HepG2 (cell line): ENCODE measurements at regions not wholly inside any gene's neighbourhood (a gene's known extent, or its start where the extent isn't known, plus 50 kb on each side); places are given as distances from the start of the nearest gene placed in this dataset.

Experiments used
- ATAC-seq: fragments of 200-7000 bp; cut with Tn5 transposase; 3 replicates; pipeline ENCODE4 v1.9.1; 2020; ENCODE audit warnings: mild to moderate bottlenecking, moderate library complexity
- BruUV-seq: library from RNA; stranded (reverse); fragments of 400-500 nt; replicated peaks from 2 replicates; lab custom pipeline; 2021; lab: Mats Ljungman, UMichigan
- CTCF ChIA-PET: fragments of 300-600 bp; formaldehyde crosslinking; extraction: SDS; loops from one replicate; lab custom pipeline; 2021; ENCODE audit warnings: low total read pairs, inconsistent platforms, low intra/inter-chr PET ratio; lab: Yijun Ruan, JAX
- POLR2A ChIA-PET: fragments of 350-600 bp; sonication (Branson Sonifier 250); formaldehyde crosslinking; loops from one replicate; lab custom pipeline; 2020; ENCODE audit warnings: antibody characterized with exemption, inconsistent platforms; lab: Yijun Ruan, JAX
- DNase-seq: peaks from one replicate; pipeline ENCODE4 v3.0.0-alpha.2; 2015; ENCODE audit warnings: low spot score
- FAIRE-seq: peaks from 3 replicates; lab custom pipeline; 2011; peaks lifted over from hg19 to GRCh38; lab: Jason Lieb, UNC
- H2AFZ ChIP-seq: one replicate; pipeline ENCODE4 v1.6.1; 2011; ENCODE audit warnings: low read length, inconsistent platforms
- H3K27ac ChIP-seq: fragments of 300-600 bp; 3 replicates; pipeline ENCODE4 v1.8.0; 2011; ENCODE audit warnings: mixed run types, mild to moderate bottlenecking, mixed read lengths, low read length, inconsistent platforms; ENCODE audit not compliant: insufficient read depth; ENCODE audit errors: extremely low read length
- H3K27me3 ChIP-seq, 2 experiments: fragments of 200-600 bp in 1 of 2; 2 replicates in 1 of 2; 3 replicates in 1 of 2; pipeline versions ENCODE4 v1.6.0 to v1.8.0; 2011; ENCODE audit warnings: low read length in 2 of 2, mild to moderate bottlenecking in 2 of 2, moderate library complexity in 2 of 2, inconsistent platforms in 1 of 2; ENCODE audit not compliant: insufficient read depth in 2 of 2, control insufficient read depth in 1 of 2
- H3K36me3 ChIP-seq, 2 experiments: fragments of 200-600 bp in 1 of 2; replicated peaks in 1 of 2; 2 replicates in 1 of 2; 3 replicates in 1 of 2; pipeline versions ENCODE4 v1.5.1 to v1.8.0; 2011; ENCODE audit warnings: low read length in 2 of 2, inconsistent platforms in 1 of 2; ENCODE audit not compliant: insufficient read depth in 2 of 2, control insufficient read depth in 1 of 2
- H3K4me1 ChIP-seq: 2 replicates; pipeline ENCODE4 v1.5.1; 2012; ENCODE audit warnings: low read length, inconsistent platforms; ENCODE audit not compliant: insufficient read depth
- H3K4me2 ChIP-seq: 2 replicates; pipeline ENCODE4 v1.6.0; 2011; ENCODE audit warnings: low read depth, low read length, inconsistent platforms
- H3K4me3 ChIP-seq, 3 experiments: fragments of 200-600 bp in 1 of 3; sonication (generic), shearing (Covaris generic) in 1 of 3; replicated peaks in 1 of 3; 2 replicates each; pipeline ENCODE4 v1.5.1; 2011 to 2016; ENCODE audit warnings: low read length in 3 of 3, inconsistent platforms in 2 of 3, low read depth in 2 of 3, mild to moderate bottlenecking in 2 of 3, control low read depth in 1 of 3, mixed read lengths in 1 of 3; ENCODE audit not compliant: insufficient read depth in 1 of 3
- H3K79me2 ChIP-seq: one replicate; pipeline ENCODE4 v1.6.1; 2011; ENCODE audit warnings: low read length, inconsistent platforms; ENCODE audit not compliant: insufficient read depth
- H3K9ac ChIP-seq: 2 replicates; pipeline ENCODE4 v1.6.0; 2011; ENCODE audit warnings: mild to moderate bottlenecking, low read depth, low read length, inconsistent platforms; ENCODE audit not compliant: insufficient read depth
- H3K9me3 ChIP-seq: 2 replicates; pipeline ENCODE4 v1.5.1; 2012; ENCODE audit warnings: mild to moderate bottlenecking, low read length
- H4K20me1 ChIP-seq: 2 replicates; pipeline ENCODE4 v1.6.0; 2011; ENCODE audit warnings: inconsistent platforms, mild to moderate bottlenecking, low read length, moderate library complexity; ENCODE audit not compliant: insufficient read depth
- NFKBIZ ChIP-seq: IDR thresholded peaks from 2 replicates; pipeline ENCODE4 v1.6.1; 2018; ENCODE audit warnings: missing genetic modification reagents, missing compliant biosample characterization
- SP2 ChIP-seq: sonication (generic); formaldehyde crosslinking; IDR thresholded peaks from 2 replicates; pipeline ENCODE4 v1.5.1; 2020; ENCODE audit warnings: mild to moderate bottlenecking, missing genetic modification reagents
- TRIM24 ChIP-seq: sonication (generic); formaldehyde crosslinking; IDR thresholded peaks from 2 replicates; pipeline ENCODE4 v1.8.0; 2022; ENCODE audit warnings: mild to moderate bottlenecking, missing genetic modification reagents
- WGBS: methylation state at CpG from one replicate; pipeline ENCODE4 v1.1.6; 2017; ENCODE audit warnings: low lambda C conversion rate; 5-methylcytosine and 5-hydroxymethylcytosine counted together
- in situ Hi-C: cut with HindIII; loops from 2 replicates; pipeline ENCODE4 v1.10.0; 2017; ENCODE audit warnings: low pct_unique_long_range_greater_than_20kb; ENCODE audit not compliant: extremely low pct_ligation_motif_present
- intact Hi-C: fragments of 100-400 bp; cut with micrococcal nuclease; formaldehyde crosslinking; loops from one replicate; pipeline ENCODE4 v1.10.0; 2022; ENCODE audit not compliant: unreplicated experiment

GRCh38 chr6:137432054-137432611 lies 62.1 kb downstream of the OLIG3 start:
- ATAC-seq, result no peak
- POLR2A ChIA-PET, result no interaction called here
- no peak overlapping the region for H3K9ac ChIP-seq
- H3K4me1 ChIP-seq, result peaks cover 23% of the 10 kb centered on the region
- H3K4me3 ChIP-seq, result no peak overlapping the region
- in situ Hi-C loops, result no loop called here
- TF ChIP-seq NFKBIZ (CRISPR knock-in tag) (no peak), TRIM24 (no peak)
- TF ChIP-seq, all 625 proteins: peak for 0
- H4K20me1 ChIP-seq, result no peaks in the 10 kb centered on the region
- no peak overlapping the region for H2AFZ ChIP-seq
- BruUV-seq, result no TSS peak
- FAIRE-seq, result no peak
- H3K79me2 ChIP-seq, result no peaks in the 10 kb centered on the region
- H3K9me3 ChIP-seq, result no peaks in the 10 kb centered on the region
- CTCF ChIA-PET, result no interaction called here
- intact Hi-C loops, result no loop called here
- H3K36me3 ChIP-seq, result no peaks in the 10 kb centered on the region
- H3K27ac ChIP-seq, result no peak overlapping the region
- no peak overlapping the region for H3K4me2 ChIP-seq
- H3K27me3 ChIP-seq, result peaks cover 5 to 19% of the 10 kb centered on the region in 2 experiments; a peak in 2 of 5 replicates
- no peak for DNase-seq
- WGBS, result 12% methylated on average over 4 of the region's 4 CpGs

- H4K20me1 ChIP-seq, result no peaks in the 10 kb centered on the region
- ATAC-seq (no peak), DNase-seq (no peak), FAIRE-seq (no peak)
- WGBS, result 32% methylated on average over 3 of the region's 4 CpGs
- ChIA-PET POLR2A (no interaction called here), CTCF (no interaction called here)
- no peak overlapping the region for H3K9ac ChIP-seq
- no peaks in the 10 kb centered on the region for H3K9me3 ChIP-seq
- in situ Hi-C loops (no loop called here), intact Hi-C loops (no loop called here)
- no peaks in the 10 kb centered on the region for H3K79me2 ChIP-seq
- peak overlapping the region; percentile 17 for H2AFZ ChIP-seq
- no peak overlapping the region for H3K4me3 ChIP-seq
- H3K27me3 ChIP-seq, result peaks cover 4 to 19% of the 10 kb centered on the region in 2 experiments; a peak in 2 of 5 replicates
- BruUV-seq, result no TSS peak
- TF ChIP-seq SP2 (CRISPR knock-in tag), result no peak
- peaks cover 23% of the 10 kb centered on the region for H3K4me1 ChIP-seq
- H3K36me3 ChIP-seq, result no peaks in the 10 kb centered on the region
- H3K27ac ChIP-seq, result no peak overlapping the region
- no peak overlapping the region for H3K4me2 ChIP-seq
Observed at GRCh38 chr6:137430954-137431353, 63.2 kb downstream of the OLIG3 start.
